ENCODE measurements at regions not wholly inside any gene's neighbourhood (a gene's known extent, or its start where the extent isn't known, plus 50 kb on each side); places are given as distances from the start of the nearest gene placed in this dataset.

DNA sequence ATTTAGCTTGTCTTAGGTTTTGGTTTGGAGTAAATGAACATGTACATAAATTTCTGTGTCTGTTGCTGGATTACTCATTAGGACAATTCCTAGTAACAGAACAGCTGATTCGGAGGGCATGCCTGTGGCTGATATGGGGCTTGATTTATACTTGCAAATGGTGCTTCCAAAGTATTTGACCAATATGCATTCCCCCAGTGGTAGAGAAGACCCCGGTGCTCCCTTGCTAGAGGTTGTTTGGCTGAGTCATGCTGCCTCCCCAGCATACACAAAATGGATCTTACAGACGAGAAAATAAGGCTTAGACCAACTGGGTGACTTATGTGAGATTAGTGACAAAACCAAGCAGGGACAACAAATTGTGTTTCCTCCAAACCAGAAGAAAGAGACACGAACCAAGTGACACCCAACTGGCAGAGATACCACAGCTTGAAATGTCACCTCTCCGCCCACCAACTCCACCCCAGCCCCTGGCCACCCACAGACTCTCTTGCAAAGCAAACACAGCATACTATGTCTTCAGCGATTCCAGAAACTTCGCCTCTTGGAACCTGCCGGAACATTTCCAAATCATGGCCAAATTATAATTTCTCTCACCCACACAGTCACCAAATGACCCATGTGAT, 75.9 kb upstream of the ETS2 start:
- Histone ChIP-seq H3K9ac (ENCODE audit: insufficient read depth, low read length) (no peak overlapping the region), H3K27me3 (ENCODE audit: control insufficient read depth, insufficient read depth, low read length) (no peaks in the 10 kb centered on the region), H3K79me2 (ENCODE audit: control insufficient read depth, insufficient read depth, low read length) (no peaks in the 10 kb centered on the region), H3K4me2 (ENCODE audit: extremely low read depth, insufficient read depth, low read length) (no peak overlapping the region), H2AFZ (ENCODE audit: low read length) (no peak overlapping the region), H3K4me1 (ENCODE audit: control insufficient read depth, extremely low read depth, insufficient read depth, low read length) (peaks cover 8% of the 10 kb centered on the region), H4K20me1 (ENCODE audit: control insufficient read depth, extremely low read depth, insufficient read depth, low read length) (no peaks in the 10 kb centered on the region), H3K4me3 (replicated peaks in 1 of 4; ENCODE audit: control extremely low read depth in 1 of 4, insufficient read depth in 1 of 4, low read depth in 3 of 4, low read length in 4 of 4) (no peak overlapping the region), H3K9me3 (ENCODE audit: control insufficient read depth, insufficient read depth, low read depth, low read length) (no peaks in the 10 kb centered on the region), H3K36me3 (ENCODE audit: control insufficient read depth, insufficient read depth, low read length) (no peaks in the 10 kb centered on the region), H3K27ac (ENCODE audit: insufficient read depth, low read length) (no peak overlapping the region)
- DNase-seq (ENCODE audit: low read depth in 2 of 2) = peak; percentile 30 to 80
- no peak for TF ChIP-seq EZH2 (IDR thresholded peaks at IDR 0.05; ENCODE audit: low read length, missing control alignments)
- TF ChIP-seq, protein P1, sequence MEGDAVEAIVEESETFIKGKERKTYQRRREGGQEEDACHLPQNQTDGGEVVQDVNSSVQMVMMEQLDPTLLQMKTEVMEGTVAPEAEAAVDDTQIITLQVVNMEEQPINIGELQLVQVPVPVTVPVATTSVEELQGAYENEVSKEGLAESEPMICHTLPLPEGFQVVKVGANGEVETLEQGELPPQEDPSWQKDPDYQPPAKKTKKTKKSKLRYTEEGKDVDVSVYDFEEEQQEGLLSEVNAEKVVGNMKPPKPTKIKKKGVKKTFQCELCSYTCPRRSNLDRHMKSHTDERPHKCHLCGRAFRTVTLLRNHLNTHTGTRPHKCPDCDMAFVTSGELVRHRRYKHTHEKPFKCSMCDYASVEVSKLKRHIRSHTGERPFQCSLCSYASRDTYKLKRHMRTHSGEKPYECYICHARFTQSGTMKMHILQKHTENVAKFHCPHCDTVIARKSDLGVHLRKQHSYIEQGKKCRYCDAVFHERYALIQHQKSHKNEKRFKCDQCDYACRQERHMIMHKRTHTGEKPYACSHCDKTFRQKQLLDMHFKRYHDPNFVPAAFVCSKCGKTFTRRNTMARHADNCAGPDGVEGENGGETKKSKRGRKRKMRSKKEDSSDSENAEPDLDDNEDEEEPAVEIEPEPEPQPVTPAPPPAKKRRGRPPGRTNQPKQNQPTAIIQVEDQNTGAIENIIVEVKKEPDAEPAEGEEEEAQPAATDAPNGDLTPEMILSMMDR (conservative IDR thresholded peaks at IDR 0.05 in 1 of 2, IDR thresholded peaks at IDR 0.05 in 1 of 2; ENCODE audit: low read depth in 1 of 2, low read length in 2 of 2) = no peak

DNA sequence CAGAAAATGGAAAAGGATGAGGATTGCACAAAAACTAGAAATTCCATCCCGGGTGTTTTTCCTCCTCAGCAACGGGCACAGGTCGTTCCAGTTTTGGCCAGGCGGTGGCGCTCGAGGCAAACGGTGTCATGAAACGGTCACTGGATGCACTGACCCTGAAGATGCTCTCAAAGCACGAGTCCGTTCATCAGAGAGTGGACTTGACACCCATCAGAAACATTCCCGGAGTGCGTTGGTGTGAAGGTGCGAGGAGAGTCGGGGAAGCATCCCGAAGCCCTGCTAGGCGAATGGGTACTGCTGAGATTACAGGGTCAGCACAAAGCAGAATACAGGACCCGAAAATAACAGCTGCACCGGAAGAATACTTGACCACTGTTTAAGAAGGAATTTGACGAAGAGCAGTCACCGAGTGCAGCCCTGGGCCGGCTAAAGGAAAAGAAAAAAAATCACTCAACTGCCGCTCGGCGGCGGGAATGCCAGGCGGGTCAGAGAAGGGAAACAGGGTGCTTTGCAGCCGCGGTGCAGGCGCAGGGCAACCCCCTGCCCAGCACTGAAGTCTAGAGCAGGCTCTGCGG, 71.7 kb upstream of the ETS2 start:
- peak overlapping the region; percentile 38 for H3K9ac ChIP-seq (ENCODE audit: insufficient read depth, low read length)
- no peaks in the 10 kb centered on the region for H3K9me3 ChIP-seq (ENCODE audit: control insufficient read depth, insufficient read depth, low read depth, low read length)
- H3K4me1 ChIP-seq (ENCODE audit: control insufficient read depth, extremely low read depth, insufficient read depth, low read length) = peaks cover 8% of the 10 kb centered on the region
- peak overlapping the region; percentile 65 for H3K27ac ChIP-seq (ENCODE audit: insufficient read depth, low read length)
- no peaks in the 10 kb centered on the region for H3K27me3 ChIP-seq (ENCODE audit: control insufficient read depth, insufficient read depth, low read length)
- peak overlapping the region; percentile 93 for H2AFZ ChIP-seq (ENCODE audit: low read length)
- no peaks in the 10 kb centered on the region for H3K36me3 ChIP-seq (ENCODE audit: control insufficient read depth, insufficient read depth, low read length)
- TF ChIP-seq, protein P1 (conservative IDR thresholded peaks at IDR 0.05 in 1 of 2, IDR thresholded peaks at IDR 0.05 in 1 of 2; ENCODE audit: low read depth in 1 of 2, low read length in 2 of 2) = peak; percentile 92 to 97
- no peak for TF ChIP-seq EZH2 (IDR thresholded peaks at IDR 0.05; ENCODE audit: low read length, missing control alignments)
- H4K20me1 ChIP-seq (ENCODE audit: control insufficient read depth, extremely low read depth, insufficient read depth, low read length) = no peaks in the 10 kb centered on the region
- H3K4me3 ChIP-seq (replicated peaks in 1 of 4; ENCODE audit: control extremely low read depth in 1 of 4, insufficient read depth in 1 of 4, low read depth in 3 of 4, low read length in 4 of 4) = peak overlapping the region; percentile 34 to 51 (median 42)
- DNase-seq (ENCODE audit: low read depth in 2 of 2) = peak; percentile 66 to 87
- no peaks in the 10 kb centered on the region for H3K79me2 ChIP-seq (ENCODE audit: control insufficient read depth, insufficient read depth, low read length)
- H3K4me2 ChIP-seq (ENCODE audit: extremely low read depth, insufficient read depth, low read length) = peak overlapping the region; percentile 91

DNA sequence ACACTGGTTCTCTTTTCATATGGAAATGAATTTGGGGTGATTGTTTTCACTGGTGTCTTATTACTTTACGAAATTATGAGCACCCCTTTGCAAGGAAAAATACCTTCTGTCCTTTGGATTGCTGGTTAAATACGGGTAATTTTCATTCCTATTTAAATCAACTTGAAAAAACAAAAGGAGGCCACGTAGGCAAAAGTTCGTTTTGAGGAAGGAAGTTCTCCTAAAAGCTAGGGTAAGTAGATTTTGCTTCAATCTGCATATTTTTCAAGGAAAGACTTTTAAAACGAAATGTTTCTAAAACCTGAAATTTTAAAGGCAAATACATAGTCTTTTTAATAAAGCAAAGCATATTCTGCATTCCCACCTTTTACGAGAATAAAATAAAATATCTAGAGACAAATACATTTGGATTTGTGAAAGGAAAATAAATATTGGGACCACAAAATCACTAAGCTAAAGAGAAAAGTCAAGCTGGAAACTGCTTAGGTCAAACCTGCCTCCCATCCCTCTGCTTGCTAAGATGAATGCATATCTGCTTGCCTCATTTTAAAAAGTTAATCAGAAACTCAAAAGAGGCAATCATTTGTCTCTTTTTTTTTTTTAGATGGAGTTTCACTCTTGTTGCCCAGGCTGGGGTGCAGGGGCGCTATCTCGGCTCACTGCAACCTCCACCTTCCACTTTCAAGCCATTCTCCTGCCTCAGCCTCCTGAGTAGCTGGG, 70.9 kb upstream of the ETS2 start:
- Histone ChIP-seq H3K27ac (ENCODE audit: insufficient read depth, low read length) (peak overlapping the region; percentile 65), H2AFZ (ENCODE audit: low read length) (no peak overlapping the region)

More for the DNA sequence above, 70.9 kb upstream of the ETS2 start:
- TF ChIP-seq, protein P1 (conservative IDR thresholded peaks at IDR 0.05 in 1 of 2, IDR thresholded peaks at IDR 0.05 in 1 of 2; ENCODE audit: low read depth in 1 of 2, low read length in 2 of 2) = no peak
- TF ChIP-seq EZH2 (IDR thresholded peaks at IDR 0.05; ENCODE audit: low read length, missing control alignments) = no peak
- DNase-seq (ENCODE audit: low read depth in 2 of 2) = no peak
- no peaks in the 10 kb centered on the region for H3K36me3 ChIP-seq (ENCODE audit: control insufficient read depth, insufficient read depth, low read length)
- H3K79me2 ChIP-seq (ENCODE audit: control insufficient read depth, insufficient read depth, low read length) = no peaks in the 10 kb centered on the region
- peaks cover 7% of the 10 kb centered on the region for H3K4me1 ChIP-seq (ENCODE audit: control insufficient read depth, extremely low read depth, insufficient read depth, low read length)
- H3K4me2 ChIP-seq (ENCODE audit: extremely low read depth, insufficient read depth, low read length) = peak overlapping the region; percentile 91
- H4K20me1 ChIP-seq (ENCODE audit: control insufficient read depth, extremely low read depth, insufficient read depth, low read length) = no peaks in the 10 kb centered on the region
- peak overlapping the region in 3 of 4 experiments; percentile 40 to 51 (median 45) for H3K4me3 ChIP-seq (replicated peaks in 1 of 4; ENCODE audit: control extremely low read depth in 1 of 4, insufficient read depth in 1 of 4, low read depth in 3 of 4, low read length in 4 of 4)
- no peak overlapping the region for H3K9ac ChIP-seq (ENCODE audit: insufficient read depth, low read length)
- H3K9me3 ChIP-seq (ENCODE audit: control insufficient read depth, insufficient read depth, low read depth, low read length) = no peaks in the 10 kb centered on the region
- H3K27me3 ChIP-seq (ENCODE audit: control insufficient read depth, insufficient read depth, low read length) = no peaks in the 10 kb centered on the region

Data from fibroblast of lung (primary cell).